ENCODE measurements at regions not wholly inside any gene's neighbourhood (a gene's known extent, or its start where the extent isn't known, plus 50 kb on each side); places are given as distances from the start of the nearest gene placed in this dataset.
"Not testable (repeated sequence)": the region's sequence is repeated elsewhere in the genome, so short reads cannot be mapped to it uniquely, and the experiment has no call there.

DNA sequence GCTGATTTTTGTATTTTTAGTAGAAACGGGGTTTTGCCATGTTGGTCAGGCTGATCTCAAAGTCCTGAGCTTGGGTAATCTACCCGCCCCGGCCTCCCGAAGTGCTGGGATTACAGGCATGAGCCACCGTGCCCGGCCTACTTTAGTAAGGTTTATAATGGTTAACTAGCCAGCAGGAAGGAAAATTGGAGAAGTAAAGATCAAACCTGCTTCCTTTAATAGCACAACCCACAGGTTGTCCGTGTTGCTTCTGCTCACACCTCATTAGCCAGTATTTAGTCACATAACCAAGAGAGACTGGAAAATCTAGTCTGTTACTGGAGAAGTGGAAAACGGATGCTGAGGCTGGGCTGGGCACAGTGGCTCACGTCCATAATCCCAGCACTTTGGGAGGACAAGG lies 51.9 kb upstream of the TBL1XR1 start:
- TF ChIP-seq, protein P1, sequence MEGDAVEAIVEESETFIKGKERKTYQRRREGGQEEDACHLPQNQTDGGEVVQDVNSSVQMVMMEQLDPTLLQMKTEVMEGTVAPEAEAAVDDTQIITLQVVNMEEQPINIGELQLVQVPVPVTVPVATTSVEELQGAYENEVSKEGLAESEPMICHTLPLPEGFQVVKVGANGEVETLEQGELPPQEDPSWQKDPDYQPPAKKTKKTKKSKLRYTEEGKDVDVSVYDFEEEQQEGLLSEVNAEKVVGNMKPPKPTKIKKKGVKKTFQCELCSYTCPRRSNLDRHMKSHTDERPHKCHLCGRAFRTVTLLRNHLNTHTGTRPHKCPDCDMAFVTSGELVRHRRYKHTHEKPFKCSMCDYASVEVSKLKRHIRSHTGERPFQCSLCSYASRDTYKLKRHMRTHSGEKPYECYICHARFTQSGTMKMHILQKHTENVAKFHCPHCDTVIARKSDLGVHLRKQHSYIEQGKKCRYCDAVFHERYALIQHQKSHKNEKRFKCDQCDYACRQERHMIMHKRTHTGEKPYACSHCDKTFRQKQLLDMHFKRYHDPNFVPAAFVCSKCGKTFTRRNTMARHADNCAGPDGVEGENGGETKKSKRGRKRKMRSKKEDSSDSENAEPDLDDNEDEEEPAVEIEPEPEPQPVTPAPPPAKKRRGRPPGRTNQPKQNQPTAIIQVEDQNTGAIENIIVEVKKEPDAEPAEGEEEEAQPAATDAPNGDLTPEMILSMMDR (IDR thresholded peaks at IDR 0.05; ENCODE audit: low read depth, low read length): no peak
- no peak overlapping the region for H3K4me3 ChIP-seq (ENCODE audit: low read depth, low read length)

DNA sequence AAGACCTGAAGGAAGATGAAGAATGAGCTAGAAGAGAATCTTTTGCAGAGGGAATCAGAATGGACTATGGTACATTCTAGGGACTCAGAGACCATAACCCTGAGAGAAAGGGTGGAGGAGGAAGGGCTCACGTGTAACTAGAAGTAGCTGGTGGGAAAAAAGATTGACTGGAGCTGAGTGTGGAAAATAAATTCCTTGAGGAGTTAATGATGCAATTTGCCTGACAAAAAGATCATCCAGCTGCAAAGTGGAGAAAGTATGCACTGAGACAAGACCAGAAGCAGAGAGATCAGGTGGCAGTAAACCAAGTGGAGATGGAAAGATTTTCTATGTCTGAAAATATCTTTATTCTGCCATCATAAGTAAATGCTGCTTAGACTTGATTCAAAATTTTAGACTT lies 52.9 kb upstream of the TBL1XR1 start:
- H3K4me3 ChIP-seq (ENCODE audit: low read depth, low read length): no peak overlapping the region
- TF ChIP-seq, protein P1 (IDR thresholded peaks at IDR 0.05; ENCODE audit: low read depth, low read length): no peak

DNA sequence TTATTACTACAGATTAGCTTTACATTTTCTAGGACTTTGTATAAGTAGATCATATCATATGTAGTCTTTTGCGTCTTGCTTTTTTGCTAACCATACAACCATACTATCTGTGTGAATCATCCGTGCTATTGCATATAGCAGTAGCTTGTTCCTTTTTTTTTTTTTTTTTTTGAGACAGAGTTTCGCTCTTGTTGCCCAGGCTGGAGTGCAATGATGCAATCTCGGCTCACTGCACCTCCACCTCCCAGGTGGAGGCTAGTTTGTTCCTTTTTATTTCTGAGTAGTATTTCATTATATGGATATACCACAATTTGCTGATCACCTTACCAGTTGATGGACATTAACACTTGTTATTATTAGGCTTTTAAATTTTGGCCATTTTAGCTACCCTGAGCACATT lies 54.5 kb upstream of the TBL1XR1 start:
- TF ChIP-seq, protein P1 (IDR thresholded peaks at IDR 0.05; ENCODE audit: low read depth, low read length): no peak
- no peak overlapping the region for H3K4me3 ChIP-seq (ENCODE audit: low read depth, low read length)

DNA sequence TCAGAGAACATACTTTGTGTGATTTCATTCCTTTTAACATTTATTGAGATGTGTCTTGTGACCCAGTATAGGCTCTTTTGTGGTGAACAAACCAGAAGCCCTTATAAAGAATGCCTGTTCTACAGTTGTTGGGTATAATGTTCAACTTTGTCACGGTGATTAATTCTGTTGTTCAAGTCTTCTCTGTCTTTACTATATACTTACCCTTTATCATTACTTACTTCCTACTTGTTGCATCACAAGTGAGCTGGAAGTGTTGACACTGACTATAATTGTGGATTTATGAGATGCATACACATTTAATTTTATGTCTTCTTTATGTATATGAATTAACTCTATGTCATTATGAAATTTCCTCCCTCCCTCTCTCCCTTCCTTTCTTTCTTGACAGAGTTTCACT lies 59.7 kb upstream of the TBL1XR1 start:
- TF ChIP-seq, protein P1 (IDR thresholded peaks at IDR 0.05; ENCODE audit: low read depth, low read length): no peak
- H3K4me3 ChIP-seq (ENCODE audit: low read depth, low read length): no peak overlapping the region

DNA sequence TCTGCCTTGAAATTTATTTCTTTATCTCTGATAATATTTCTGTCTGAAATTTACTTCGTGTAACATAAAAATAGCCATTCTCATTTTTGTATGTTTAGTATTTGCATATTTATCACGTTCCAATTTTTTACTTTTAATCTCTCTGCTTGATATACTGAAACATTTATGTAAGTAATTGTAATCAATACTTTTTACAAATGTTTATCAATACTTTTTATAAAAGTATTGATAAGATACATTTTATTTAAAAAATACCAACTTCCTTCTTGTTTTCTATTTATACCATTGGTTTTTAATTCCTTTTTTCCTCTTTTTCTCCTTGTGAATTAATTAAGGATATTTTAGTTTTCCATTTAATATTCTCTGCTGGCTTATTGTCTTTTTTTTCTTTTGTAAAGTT lies 60.3 kb upstream of the TBL1XR1 start:
- TF ChIP-seq, protein P1 (IDR thresholded peaks at IDR 0.05; ENCODE audit: low read depth, low read length): no peak
- H3K4me3 ChIP-seq (ENCODE audit: low read depth, low read length): no peak overlapping the region

DNA sequence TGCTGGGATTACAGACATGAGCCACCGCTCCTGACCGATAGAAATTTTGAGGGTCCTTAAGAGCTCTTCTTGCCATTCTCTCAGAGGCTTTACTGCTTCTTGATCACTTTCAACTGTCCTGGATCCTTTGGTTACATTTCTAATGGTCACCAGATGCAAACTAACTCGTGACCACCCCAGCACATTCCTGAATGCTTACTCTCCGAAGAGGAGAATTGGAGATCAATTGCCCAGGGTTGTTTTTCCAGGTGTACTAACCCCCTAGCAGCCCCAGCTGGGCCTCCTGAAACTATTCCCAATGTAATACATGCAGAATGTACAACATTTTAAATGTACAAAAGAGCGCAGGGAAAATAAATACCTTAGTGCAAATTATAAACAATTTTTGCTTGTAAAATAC lies 65.1 kb upstream of the TBL1XR1 start:
- TF ChIP-seq, protein P1 (IDR thresholded peaks at IDR 0.05; ENCODE audit: low read depth, low read length): no peak
- H3K4me3 ChIP-seq (ENCODE audit: low read depth, low read length): no peak overlapping the region

DNA sequence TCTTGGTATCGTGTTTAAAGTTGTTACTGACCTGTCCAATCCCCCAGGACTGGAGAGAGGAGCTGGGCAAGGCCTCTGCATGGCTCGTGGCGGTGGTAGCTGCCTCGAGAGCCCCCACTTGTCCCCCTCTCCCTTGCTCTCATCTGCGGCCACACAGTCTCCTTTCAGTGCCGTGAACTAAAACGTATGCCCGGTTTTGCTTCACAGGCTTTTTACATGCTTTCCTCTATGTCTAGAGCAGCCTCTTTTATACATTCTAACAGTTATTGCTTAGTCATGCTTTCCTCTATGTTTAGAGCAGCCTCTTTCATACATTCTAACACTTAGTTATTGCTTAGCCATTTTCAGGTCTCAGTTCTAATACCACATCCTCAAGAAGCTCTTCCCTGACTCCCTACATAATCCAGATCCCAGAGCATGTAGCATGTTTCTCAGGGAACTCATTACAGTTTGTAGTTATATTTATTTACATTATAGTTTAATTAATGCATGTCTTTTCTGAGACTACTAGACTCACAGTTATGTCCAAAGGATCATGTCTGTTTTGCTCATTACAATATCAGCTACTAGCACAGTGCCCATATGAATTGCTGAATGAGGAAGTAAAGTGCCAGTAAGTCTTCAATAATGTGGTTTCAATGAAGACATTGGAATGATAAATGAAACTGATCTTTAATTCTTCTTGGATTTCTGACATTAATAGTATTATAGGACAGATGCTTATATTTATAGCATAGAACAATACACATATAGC lies 66.5 kb upstream of the TBL1XR1 start:
- TF ChIP-seq, protein P1 (IDR thresholded peaks at IDR 0.05; ENCODE audit: low read depth, low read length): no peak

DNA sequence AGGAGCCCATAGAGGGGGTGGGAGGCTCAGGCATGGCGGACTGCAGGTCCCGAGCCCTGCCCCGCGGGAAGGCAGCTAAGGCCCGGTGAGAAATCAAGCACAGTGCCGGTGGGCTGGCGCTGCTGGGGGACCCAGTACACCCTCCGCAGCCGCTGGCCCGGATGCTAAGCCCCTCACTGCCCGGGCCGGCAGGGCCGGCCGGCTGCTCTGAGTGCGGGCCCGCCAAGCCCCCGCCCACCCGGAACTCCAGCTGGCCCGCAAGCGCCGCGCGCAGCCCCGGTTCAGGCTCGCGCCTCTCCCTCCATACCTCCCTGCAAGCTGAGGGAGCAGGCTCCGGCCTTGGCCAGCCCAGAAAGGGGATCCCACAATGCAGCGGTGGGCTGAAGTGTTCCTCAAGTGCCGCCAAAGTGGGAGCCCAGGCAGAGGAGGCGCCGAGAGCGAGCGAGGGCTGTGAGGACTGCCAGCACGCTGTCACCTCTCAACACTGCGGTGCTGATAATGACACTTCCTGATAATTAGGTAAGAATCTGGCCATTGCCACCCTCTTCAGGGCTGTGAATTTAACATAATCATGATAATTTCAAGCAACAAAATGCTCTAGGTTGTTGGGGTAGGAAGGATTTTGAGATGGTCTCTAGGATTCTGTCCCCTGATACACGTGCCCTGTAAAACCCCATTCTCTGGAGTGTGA lies 74.7 kb upstream of the TBL1XR1 start:
- not testable (repeated sequence) for H3K4me3 ChIP-seq (ENCODE audit: low read depth, low read length)

More for the DNA sequence above, 66.5 kb upstream of the TBL1XR1 start:
- H3K4me3 ChIP-seq (ENCODE audit: low read depth, low read length): no peak overlapping the region

All from WI38 (cell line).